ENCODE measurements at regions not wholly inside any gene's neighbourhood (a gene's known extent, or its start where the extent isn't known, plus 50 kb on each side); places are given as distances from the start of the nearest gene placed in this dataset.

GRCh38 chr1:22284906-22285548, 142.1 kb upstream of the WNT4 start:
- Histone ChIP-seq H3K9me2 (replicated peaks; ENCODE audit: insufficient read depth, low read length) (no peaks in the 10 kb centered on the region), H3K4me1 (ENCODE audit: low read length) (no peaks in the 10 kb centered on the region), H2AFZ (ENCODE audit: low read length) (no peak overlapping the region), H3K27ac (ENCODE audit: low read length) (no peak overlapping the region), H3K4me3 (ENCODE audit: low read length) (no peak overlapping the region), H3K9ac (ENCODE audit: low read length) (no peak overlapping the region), H3K36me3 (replicated peaks; ENCODE audit: insufficient read depth, low read length) (no peaks in the 10 kb centered on the region), H3K4me2 (ENCODE audit: low read depth, low read length) (no peak overlapping the region), H3F3A (ENCODE audit: insufficient read depth, low read length) (no peaks in the 10 kb centered on the region), H3K79me2 (ENCODE audit: low read length) (no peaks in the 10 kb centered on the region), H3K27me3 (replicated peaks; ENCODE audit: insufficient read depth, low read length) (peaks cover 97% of the 10 kb centered on the region), H3K9me3 (replicated peaks; ENCODE audit: insufficient read depth, low read length) (no peaks in the 10 kb centered on the region), H4K20me1 (ENCODE audit: insufficient read depth, low read length) (no peaks in the 10 kb centered on the region)
- TF ChIP-seq EZH2phosphoT487 (IDR thresholded peaks at IDR 0.05; ENCODE audit: low read length) (no peak), EZH2 (optimal IDR thresholded peaks at IDR 0.05; ENCODE audit: low read depth, low read length) (no peak), CTCF (IDR thresholded peaks at IDR 0.05; ENCODE audit: low read length) (no peak)
- no peak for DNase-seq

GRCh38 chr1:22285549-22286396, 142.9 kb upstream of the WNT4 start:
- Histone ChIP-seq H3K79me2 (ENCODE audit: low read length) (no peaks in the 10 kb centered on the region), H3K36me3 (replicated peaks; ENCODE audit: insufficient read depth, low read length) (no peaks in the 10 kb centered on the region), H3K27ac (ENCODE audit: low read length) (no peak overlapping the region), H4K20me1 (ENCODE audit: insufficient read depth, low read length) (no peaks in the 10 kb centered on the region), H3K27me3 (replicated peaks; ENCODE audit: insufficient read depth, low read length) (peaks cover 97% of the 10 kb centered on the region), H3K4me3 (ENCODE audit: low read length) (no peak overlapping the region), H3K4me1 (ENCODE audit: low read length) (no peaks in the 10 kb centered on the region), H2AFZ (ENCODE audit: low read length) (no peak overlapping the region), H3K4me2 (ENCODE audit: low read depth, low read length) (no peak overlapping the region), H3K9me2 (replicated peaks; ENCODE audit: insufficient read depth, low read length) (no peaks in the 10 kb centered on the region), H3K9me3 (replicated peaks; ENCODE audit: insufficient read depth, low read length) (no peaks in the 10 kb centered on the region), H3F3A (ENCODE audit: insufficient read depth, low read length) (no peaks in the 10 kb centered on the region), H3K9ac (ENCODE audit: low read length) (no peak overlapping the region)
- TF ChIP-seq CTCF (IDR thresholded peaks at IDR 0.05; ENCODE audit: low read length) (no peak), EZH2 (optimal IDR thresholded peaks at IDR 0.05; ENCODE audit: low read depth, low read length) (no peak), EZH2phosphoT487 (IDR thresholded peaks at IDR 0.05; ENCODE audit: low read length) (no peak)
- DNase-seq = no peak

- H3K36me3 ChIP-seq (replicated peaks; ENCODE audit: insufficient read depth, low read length) = no peaks in the 10 kb centered on the region
- H3K27ac ChIP-seq (ENCODE audit: low read length) = no peak overlapping the region
- no peak overlapping the region for H2AFZ ChIP-seq (ENCODE audit: low read length)
- H3K79me2 ChIP-seq (ENCODE audit: low read length) = no peaks in the 10 kb centered on the region
- H3K27me3 ChIP-seq (replicated peaks; ENCODE audit: insufficient read depth, low read length) = peaks cover 96% of the 10 kb centered on the region
- no peak overlapping the region for H3K4me2 ChIP-seq (ENCODE audit: low read depth, low read length)
- no peak overlapping the region for H3K9ac ChIP-seq (ENCODE audit: low read length)
- DNase-seq = no peak
- no peaks in the 10 kb centered on the region for H4K20me1 ChIP-seq (ENCODE audit: insufficient read depth, low read length)
- H3K9me2 ChIP-seq (replicated peaks; ENCODE audit: insufficient read depth, low read length) = no peaks in the 10 kb centered on the region
- H3F3A ChIP-seq (ENCODE audit: insufficient read depth, low read length) = no peaks in the 10 kb centered on the region
- H3K9me3 ChIP-seq (replicated peaks; ENCODE audit: insufficient read depth, low read length) = no peaks in the 10 kb centered on the region
- TF ChIP-seq EZH2 (optimal IDR thresholded peaks at IDR 0.05; ENCODE audit: low read depth, low read length) = no peak
- H3K4me1 ChIP-seq (ENCODE audit: low read length) = no peaks in the 10 kb centered on the region
- H3K4me3 ChIP-seq (ENCODE audit: low read length) = no peak overlapping the region
Measured at GRCh38 chr1:22286491-22286890, 143.6 kb upstream of the WNT4 start.

GRCh38 chr1:22287273-22287672, 144.4 kb upstream of the WNT4 start:
- no peak overlapping the region for H3K27ac ChIP-seq (ENCODE audit: low read length)
- no peak overlapping the region for H3K9ac ChIP-seq (ENCODE audit: low read length)
- H3K4me3 ChIP-seq (ENCODE audit: low read length) = no peak overlapping the region
- no peaks in the 10 kb centered on the region for H3K79me2 ChIP-seq (ENCODE audit: low read length)
- TF ChIP-seq CTCF (IDR thresholded peaks at IDR 0.05; ENCODE audit: low read length) = no peak
- no peak for TF ChIP-seq EZH2 (optimal IDR thresholded peaks at IDR 0.05; ENCODE audit: low read depth, low read length)
- TF ChIP-seq EZH2phosphoT487 (IDR thresholded peaks at IDR 0.05; ENCODE audit: low read length) = no peak
- no peaks in the 10 kb centered on the region for H3K9me3 ChIP-seq (replicated peaks; ENCODE audit: insufficient read depth, low read length)
- H3K9me2 ChIP-seq (replicated peaks; ENCODE audit: insufficient read depth, low read length) = no peaks in the 10 kb centered on the region
- no peaks in the 10 kb centered on the region for H4K20me1 ChIP-seq (ENCODE audit: insufficient read depth, low read length)
- H3K27me3 ChIP-seq (replicated peaks; ENCODE audit: insufficient read depth, low read length) = peaks cover 96% of the 10 kb centered on the region
- H3K4me2 ChIP-seq (ENCODE audit: low read depth, low read length) = no peak overlapping the region
- no peak for DNase-seq
- no peaks in the 10 kb centered on the region for H3K4me1 ChIP-seq (ENCODE audit: low read length)
- no peaks in the 10 kb centered on the region for H3K36me3 ChIP-seq (replicated peaks; ENCODE audit: insufficient read depth, low read length)
- no peak overlapping the region for H2AFZ ChIP-seq (ENCODE audit: low read length)
- H3F3A ChIP-seq (ENCODE audit: insufficient read depth, low read length) = no peaks in the 10 kb centered on the region

Data from MM.1S (cell line).